Hepatocyte (in vitro differentiated cells): ENCODE measurements at regions not wholly inside any gene's neighbourhood (a gene's known extent, or its start where the extent isn't known, plus 50 kb on each side); places are given as distances from the start of the nearest gene placed in this dataset.

Experiments used
- EZH2 ChIP-seq: fragments of 200-600 bp; sonication (generic); IDR thresholded peaks from 2 replicates; pipeline ENCODE4 v1.6.1; 2016; ENCODE audit warnings: antibody characterized with exemption, mild to moderate bottlenecking, borderline replicate concordance
- EZH2phosphoT487 ChIP-seq: fragments of 200-600 bp; sonication (generic); IDR thresholded peaks from one replicate; pipeline ENCODE4 v1.6.1; 2018; ENCODE audit warnings: antibody characterized with exemption, mild to moderate bottlenecking, low read depth, moderate library complexity; ENCODE audit not compliant: unreplicated experiment, severe bottlenecking
- TF ChIP-seq, protein P1 (sequence below): fragments of 200-600 bp; sonication (generic); IDR thresholded peaks from 2 replicates; pipeline ENCODE4 v1.5.1; 2016; ENCODE audit warnings: antibody characterized with exemption, mild to moderate bottlenecking; ENCODE audit not compliant: poor library complexity

GRCh38 chr22:49462795-49463194 is 364.9 kb downstream of the BRD1 start:
- TF ChIP-seq, protein P1, sequence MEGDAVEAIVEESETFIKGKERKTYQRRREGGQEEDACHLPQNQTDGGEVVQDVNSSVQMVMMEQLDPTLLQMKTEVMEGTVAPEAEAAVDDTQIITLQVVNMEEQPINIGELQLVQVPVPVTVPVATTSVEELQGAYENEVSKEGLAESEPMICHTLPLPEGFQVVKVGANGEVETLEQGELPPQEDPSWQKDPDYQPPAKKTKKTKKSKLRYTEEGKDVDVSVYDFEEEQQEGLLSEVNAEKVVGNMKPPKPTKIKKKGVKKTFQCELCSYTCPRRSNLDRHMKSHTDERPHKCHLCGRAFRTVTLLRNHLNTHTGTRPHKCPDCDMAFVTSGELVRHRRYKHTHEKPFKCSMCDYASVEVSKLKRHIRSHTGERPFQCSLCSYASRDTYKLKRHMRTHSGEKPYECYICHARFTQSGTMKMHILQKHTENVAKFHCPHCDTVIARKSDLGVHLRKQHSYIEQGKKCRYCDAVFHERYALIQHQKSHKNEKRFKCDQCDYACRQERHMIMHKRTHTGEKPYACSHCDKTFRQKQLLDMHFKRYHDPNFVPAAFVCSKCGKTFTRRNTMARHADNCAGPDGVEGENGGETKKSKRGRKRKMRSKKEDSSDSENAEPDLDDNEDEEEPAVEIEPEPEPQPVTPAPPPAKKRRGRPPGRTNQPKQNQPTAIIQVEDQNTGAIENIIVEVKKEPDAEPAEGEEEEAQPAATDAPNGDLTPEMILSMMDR = no peak
- no peak for TF ChIP-seq EZH2phosphoT487
- TF ChIP-seq EZH2 = no peak
